GM23248 (cell line): ENCODE measurements at regions not wholly inside any gene's neighbourhood (a gene's known extent, or its start where the extent isn't known, plus 50 kb on each side); places are given as distances from the start of the nearest gene placed in this dataset.

Experiments used
- EZH2 ChIP-seq: fragments of 200-600 bp; sonication (generic); IDR thresholded peaks from 2 replicates; pipeline ENCODE4 v1.6.1; 2018; ENCODE audit warnings: antibody characterized with exemption, mild to moderate bottlenecking; ENCODE audit not compliant: insufficient read depth, poor library complexity, severe bottlenecking
- EZH2phosphoT487 ChIP-seq: fragments of 200-600 bp; sonication (generic); IDR thresholded peaks from 2 replicates; pipeline ENCODE4 v1.6.1; 2018; ENCODE audit warnings: antibody characterized with exemption, moderate library complexity, mild to moderate bottlenecking, low read depth; ENCODE audit not compliant: insufficient read depth

- TF ChIP-seq EZH2 (no peak), EZH2phosphoT487 (no peak)
Measured at GRCh38 chr3:23657647-23658046, 148.1 kb upstream of the UBE2E1 start.
